RWPE1 (cell line): ENCODE measurements at regions not wholly inside any gene's neighbourhood (a gene's known extent, or its start where the extent isn't known, plus 50 kb on each side); places are given as distances from the start of the nearest gene placed in this dataset.
A peak's percentile ranks its signal among the peaks of the same experiment; 100 is the strongest.

Source experiments
- CTCF ChIA-PET: fragments of 350-600 bp; sonication (Branson Sonifier 250); formaldehyde crosslinking; extraction: SDS; loops from one replicate; lab custom pipeline; 2021; lab: Yijun Ruan, JAX
- POLR2A ChIA-PET: fragments of 400-600 bp; formaldehyde crosslinking; extraction: SDS; loops from one replicate; lab custom pipeline; 2020; ENCODE audit warnings: antibody characterized with exemption; ENCODE audit not compliant: low non-redundant PET; lab: Yijun Ruan, JAX
- DNase-seq: peaks from one replicate; pipeline ENCODE4 v3.0.0; 2012; ENCODE audit warnings: low spot score
- H3K27ac ChIP-seq: fragments of 450-650 bp; 2 replicates; pipeline ENCODE4 v1.5.1; 2017
- TF ChIP-seq, protein P1 (sequence below): fragments of 450-650 bp; conservative IDR thresholded peaks from 2 replicates; pipeline ENCODE4 v1.5.1; 2017; ENCODE audit warnings: low read depth, mild to moderate bottlenecking

DNA sequence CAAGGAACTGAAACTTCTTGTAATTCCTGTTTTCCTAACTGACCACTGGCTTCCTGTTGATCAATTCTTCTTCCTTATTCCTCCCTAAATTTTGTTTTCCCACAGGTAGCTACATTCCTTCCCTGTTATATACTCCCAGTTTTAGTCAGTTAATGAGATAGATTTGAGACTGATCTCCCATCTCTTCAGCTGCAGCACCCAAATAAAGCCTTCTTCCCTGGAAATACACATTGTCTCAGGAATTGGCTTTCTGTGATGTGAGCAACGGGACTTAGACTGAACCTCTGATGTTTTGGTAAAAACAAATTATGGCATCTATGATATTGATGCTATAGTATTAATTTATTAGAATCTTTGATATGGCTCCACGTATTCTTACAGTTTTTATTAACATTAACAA is 617.3 kb upstream of the ST8SIA4 start:
- TF ChIP-seq, protein P1, sequence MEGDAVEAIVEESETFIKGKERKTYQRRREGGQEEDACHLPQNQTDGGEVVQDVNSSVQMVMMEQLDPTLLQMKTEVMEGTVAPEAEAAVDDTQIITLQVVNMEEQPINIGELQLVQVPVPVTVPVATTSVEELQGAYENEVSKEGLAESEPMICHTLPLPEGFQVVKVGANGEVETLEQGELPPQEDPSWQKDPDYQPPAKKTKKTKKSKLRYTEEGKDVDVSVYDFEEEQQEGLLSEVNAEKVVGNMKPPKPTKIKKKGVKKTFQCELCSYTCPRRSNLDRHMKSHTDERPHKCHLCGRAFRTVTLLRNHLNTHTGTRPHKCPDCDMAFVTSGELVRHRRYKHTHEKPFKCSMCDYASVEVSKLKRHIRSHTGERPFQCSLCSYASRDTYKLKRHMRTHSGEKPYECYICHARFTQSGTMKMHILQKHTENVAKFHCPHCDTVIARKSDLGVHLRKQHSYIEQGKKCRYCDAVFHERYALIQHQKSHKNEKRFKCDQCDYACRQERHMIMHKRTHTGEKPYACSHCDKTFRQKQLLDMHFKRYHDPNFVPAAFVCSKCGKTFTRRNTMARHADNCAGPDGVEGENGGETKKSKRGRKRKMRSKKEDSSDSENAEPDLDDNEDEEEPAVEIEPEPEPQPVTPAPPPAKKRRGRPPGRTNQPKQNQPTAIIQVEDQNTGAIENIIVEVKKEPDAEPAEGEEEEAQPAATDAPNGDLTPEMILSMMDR: no peak
- CTCF ChIA-PET: no interaction called here
- POLR2A ChIA-PET: no interaction called here
- no peak overlapping the region for H3K27ac ChIP-seq
- DNase-seq: no peak

DNA sequence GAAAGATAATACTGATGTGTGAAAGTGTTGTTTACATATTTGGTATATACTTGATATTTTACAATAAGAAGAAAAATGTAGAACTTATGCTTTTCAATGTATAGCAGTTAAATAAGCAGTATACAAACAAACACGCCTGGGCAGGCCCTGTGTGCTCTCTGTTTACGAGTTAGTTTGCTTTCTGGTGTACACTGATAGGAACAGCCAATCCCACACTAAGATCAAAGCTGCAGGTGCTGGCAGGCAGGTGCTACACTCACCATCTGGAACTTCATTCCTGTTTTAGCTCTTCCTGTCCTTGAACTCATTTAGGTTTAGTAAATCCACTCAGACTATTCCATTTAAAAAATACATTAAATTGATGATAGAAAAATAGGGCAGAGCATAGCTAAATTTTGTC is 614.7 kb upstream of the ST8SIA4 start:
- TF ChIP-seq, protein P1: no peak
- no peak for DNase-seq
- ChIA-PET POLR2A (no interaction called here), CTCF (no interaction called here)
- H3K27ac ChIP-seq: no peak overlapping the region

DNA sequence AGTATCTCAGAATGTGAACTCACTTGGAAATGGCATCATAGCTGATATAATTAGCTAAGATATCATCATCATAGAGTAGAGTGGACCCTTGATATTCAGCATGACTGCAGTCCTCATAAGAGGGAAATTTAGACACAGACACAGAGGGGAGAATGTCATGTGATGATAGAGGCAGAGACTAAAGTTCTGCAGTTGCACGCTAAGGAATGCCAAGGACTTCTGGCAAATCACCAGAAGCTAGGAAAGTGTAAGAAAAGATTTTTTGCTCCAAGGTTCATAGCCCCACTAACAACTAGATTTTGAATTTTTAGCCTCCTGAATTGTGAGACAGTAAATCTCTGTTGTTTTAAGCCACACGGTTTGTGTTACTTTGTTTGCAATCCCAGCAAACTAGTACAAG is 612.6 kb upstream of the ST8SIA4 start:
- ChIA-PET CTCF (no interaction called here), POLR2A (no interaction called here)
- H3K27ac ChIP-seq: no peak overlapping the region
- TF ChIP-seq, protein P1: no peak
- no peak for DNase-seq

DNA sequence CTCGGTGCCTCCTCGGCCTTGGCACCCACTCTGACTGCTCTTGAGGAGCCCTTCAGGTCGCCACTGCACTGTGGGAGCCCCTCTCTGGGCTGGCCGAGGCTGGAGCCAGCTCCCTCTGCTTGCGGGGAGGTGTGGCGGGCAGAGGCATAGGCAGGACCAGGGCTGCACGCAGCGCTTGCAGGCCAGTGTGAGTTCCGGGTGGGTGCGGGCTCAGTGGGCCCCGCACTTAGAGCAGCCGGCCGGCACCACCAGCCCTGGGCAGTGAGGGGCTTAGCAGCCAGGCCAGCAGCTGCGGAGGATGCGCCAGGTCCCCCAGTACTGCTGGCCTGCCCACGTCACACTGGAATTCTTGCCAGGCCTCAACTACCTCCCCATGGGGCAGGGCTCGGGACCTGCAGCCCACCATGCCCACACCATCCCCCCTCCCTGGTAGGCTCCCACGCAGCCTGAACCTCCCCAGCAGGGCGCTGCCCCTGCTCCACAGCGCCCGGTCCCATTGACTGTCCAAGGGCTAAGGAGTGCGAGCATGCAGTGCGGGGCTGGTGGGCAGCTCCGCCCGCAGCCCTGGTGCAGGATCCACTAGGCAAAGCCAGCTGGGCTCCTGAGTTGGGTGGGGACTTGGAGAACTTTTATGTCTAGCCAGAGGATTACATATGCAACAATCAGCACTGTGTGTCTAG is 602.9 kb upstream of the ST8SIA4 start:
- POLR2A ChIA-PET: no interaction called here
- no peak overlapping the region for H3K27ac ChIP-seq
- no peak for DNase-seq
- TF ChIP-seq, protein P1: no peak
- CTCF ChIA-PET: no interaction called here

DNA sequence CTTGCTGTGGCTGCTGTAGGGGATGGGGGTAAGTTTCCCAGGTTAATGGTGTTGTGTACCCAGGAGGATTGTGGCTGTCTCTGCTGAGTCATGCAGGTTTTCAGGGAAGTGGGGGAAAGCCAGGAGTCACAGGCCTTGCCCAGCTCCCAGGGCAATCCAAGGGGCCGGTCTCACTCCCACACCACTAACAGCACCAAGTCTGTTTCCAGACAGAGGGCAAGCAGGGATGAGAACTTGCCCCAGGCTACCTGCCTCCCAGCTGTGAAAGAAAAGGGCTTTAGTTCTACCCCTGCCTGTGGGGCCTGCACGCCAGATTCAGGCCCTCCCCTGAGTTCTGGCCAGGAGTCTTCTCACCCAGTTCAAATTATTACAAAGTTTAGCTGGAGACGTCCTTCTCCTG is 579.8 kb upstream of the ST8SIA4 start:
- TF ChIP-seq, protein P1: no peak
- H3K27ac ChIP-seq: no peak overlapping the region
- DNase-seq: no peak
- ChIA-PET CTCF (no interaction called here), POLR2A (no interaction called here)

DNA sequence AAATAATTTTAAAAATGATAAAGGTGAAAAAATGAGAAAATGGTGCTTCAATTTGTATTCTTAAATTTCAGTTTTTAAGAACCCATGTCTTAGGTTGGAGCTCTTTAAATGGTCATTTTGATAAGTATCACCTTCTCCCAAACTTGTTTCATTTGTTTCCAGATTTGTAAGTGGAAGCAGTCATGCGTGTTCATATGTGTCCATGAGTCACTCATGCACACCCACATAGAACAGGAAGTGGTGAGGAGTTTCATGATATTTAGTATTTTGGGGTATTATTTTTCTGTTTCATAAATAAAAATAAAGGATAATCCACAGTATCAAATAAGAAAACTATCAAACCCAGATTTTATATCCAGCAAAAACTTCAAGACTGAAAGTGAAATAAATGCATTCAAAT is 570.4 kb upstream of the ST8SIA4 start:
- ChIA-PET POLR2A (no interaction called here), CTCF (no interaction called here)
- H3K27ac ChIP-seq: no peak overlapping the region
- TF ChIP-seq, protein P1: no peak
- peak; percentile 2 for DNase-seq
